B cell (primary cell): ENCODE measurements at regions not wholly inside any gene's neighbourhood (a gene's known extent, or its start where the extent isn't known, plus 50 kb on each side); places are given as distances from the start of the nearest gene placed in this dataset.

Experiments used
- ATAC-seq: fragments of 200-7000 bp; cut with Tn5 transposase; one replicate; pipeline ENCODE4 v1.10.0; 2021; ENCODE audit warnings: low read depth, mild to moderate bottlenecking, moderate number of reproducible peaks, moderate library complexity
- CTCF ChIA-PET: fragments of 350-600 bp; sonication (Branson Sonifier 250); formaldehyde crosslinking; loops from one replicate; lab custom pipeline; 2021; ENCODE audit warnings: antibody characterized with exemption, inconsistent platforms; lab: Charles Lee
- POLR2A ChIA-PET: fragments of 350-600 bp; sonication (Branson Sonifier 250); formaldehyde crosslinking; loops from one replicate; lab custom pipeline; 2021; ENCODE audit warnings: antibody characterized with exemption; lab: Charles Lee
- DNase-seq: peaks from one replicate; pipeline ENCODE4 v3.0.0; 2013
- H2AFZ ChIP-seq: 2 replicates; pipeline ENCODE4 v1.6.1; 2012; ENCODE audit warnings: mild to moderate bottlenecking, low read depth, low read length; ENCODE audit not compliant: insufficient read depth, poor library complexity, severe bottlenecking
- H3K27ac ChIP-seq, 2 donors: 1 replicate in 1 of 2; 2 replicates in 1 of 2; pipeline ENCODE4 v1.5.1; 2012 to 2013; ENCODE audit warnings: low read length in 2 of 2, mild to moderate bottlenecking in 2 of 2, moderate library complexity in 1 of 2
- H3K27me3 ChIP-seq, 4 experiments: fragments of 200-600 bp in 1 of 4; sonication (generic) in 1 of 4; replicated peaks in 1 of 4; 1 replicate in 2 of 4; 2 replicates in 2 of 4; pipeline versions ENCODE4 v1.6.1 to v1.7.0; 2013 to 2016; ENCODE audit warnings: low read length in 3 of 4, mild to moderate bottlenecking in 2 of 4, mixed read lengths in 1 of 4, moderate library complexity in 1 of 4; ENCODE audit not compliant: insufficient read depth in 4 of 4, control insufficient read depth in 3 of 4; ENCODE audit errors: control extremely low read depth in 1 of 4
- H3K36me3 ChIP-seq, 2 experiments: replicated peaks in 1 of 2; 1 replicate in 1 of 2; 2 replicates in 1 of 2; pipeline versions ENCODE4 v1.6.1 to v1.7.1; 2013; ENCODE audit warnings: low read length in 1 of 2; ENCODE audit not compliant: insufficient read depth in 2 of 2, control insufficient read depth in 1 of 2; ENCODE audit errors: control extremely low read depth in 1 of 2, extremely low read depth in 1 of 2
- H3K4me1 ChIP-seq, 2 donors: fragments of 200-600 bp in 1 of 2; sonication (generic) in 1 of 2; 1 replicate in 1 of 2; 2 replicates in 1 of 2; pipeline versions ENCODE4 v1.5.1 to v1.6.1; 2013 to 2017; ENCODE audit warnings: low read length in 2 of 2; ENCODE audit not compliant: control insufficient read depth in 2 of 2, insufficient read depth in 2 of 2
- H3K4me2 ChIP-seq: replicated peaks from 2 replicates; pipeline ENCODE3; 2012; ENCODE audit warnings: mild to moderate bottlenecking, low read depth, low read length; ENCODE audit not compliant: poor library complexity, severe bottlenecking
- H3K4me3 ChIP-seq, 5 experiments: fragments of 200-600 bp in 1 of 5; sonication (generic) in 1 of 5; 1 replicate in 3 of 5; 2 replicates in 2 of 5; pipeline versions ENCODE4 v1.5.1 to v1.7.0; 2011 to 2016; ENCODE audit warnings: low read length in 4 of 5, mild to moderate bottlenecking in 4 of 5, low read depth in 2 of 5, control low read depth in 1 of 5, moderate library complexity in 1 of 5; ENCODE audit not compliant: insufficient read depth in 1 of 5; ENCODE audit errors: control extremely low read depth in 1 of 5, extremely low read depth in 1 of 5
- H3K79me2 ChIP-seq: fragments of 200-600 bp; sonication (generic); one replicate; pipeline ENCODE4 v1.6.0; 2016; ENCODE audit warnings: low read length; ENCODE audit not compliant: control insufficient read depth, insufficient read depth
- H3K9ac ChIP-seq: fragments of 200-600 bp; sonication (generic); 2 replicates; pipeline ENCODE4 v1.6.1; 2017; ENCODE audit warnings: mild to moderate bottlenecking, low read length, moderate library complexity
- H3K9me3 ChIP-seq, 3 donors: one replicate each; pipeline versions ENCODE4 v1.6.1 to v1.7.1; 2013; ENCODE audit warnings: low read length in 2 of 3; ENCODE audit not compliant: control insufficient read depth in 2 of 3, insufficient read depth in 1 of 3; ENCODE audit errors: control extremely low read depth in 1 of 3
- H4K20me1 ChIP-seq: 2 replicates; pipeline ENCODE4 v1.6.0; 2012; ENCODE audit warnings: mild to moderate bottlenecking, low read length; ENCODE audit not compliant: insufficient read depth, control insufficient read depth, poor library complexity, severe bottlenecking
- H3K27ac Mint-ChIP-seq: one replicate; pipeline ENCODE4 v1.8.0; 2021; ENCODE audit warnings: mixed read lengths
- H3K27me3 Mint-ChIP-seq: one replicate; pipeline ENCODE4 v1.8.0; 2021; ENCODE audit warnings: mixed read lengths
- H3K4me1 Mint-ChIP-seq: one replicate; pipeline ENCODE4 v1.8.0; 2021; ENCODE audit warnings: mixed read lengths
- H3K4me3 Mint-ChIP-seq: one replicate; pipeline ENCODE4 v1.8.0; 2021; ENCODE audit warnings: mixed read lengths
- H3K9me3 Mint-ChIP-seq: one replicate; pipeline ENCODE4 v1.8.0; 2022; ENCODE audit warnings: mixed read lengths; ENCODE audit not compliant: insufficient read depth
- EZH2 ChIP-seq: IDR thresholded peaks from 2 replicates; pipeline ENCODE4 v1.6.1; 2012; ENCODE audit warnings: borderline replicate concordance, low read depth, mild to moderate bottlenecking, moderate library complexity, low read length; ENCODE audit not compliant: insufficient read depth, poor library complexity, severe bottlenecking
- WGBS: methylation state at CpG from one replicate; pipeline ENCODE4 v1.1.5; 2013; ENCODE audit warnings: missing lambda C conversion rate; ENCODE audit not compliant: insufficient coverage; 5-methylcytosine and 5-hydroxymethylcytosine counted together
- intact Hi-C: fragments of 100-400 bp; cut with micrococcal nuclease; formaldehyde crosslinking; loops from one replicate; pipeline ENCODE4 v1.10.0; 2022
- TF ChIP-seq, protein P1 (sequence below): fragments of 200-600 bp; IDR thresholded peaks from one replicate; pipeline ENCODE4 v1.8.0; 2022; ENCODE audit warnings: antibody characterized with exemption, mild to moderate bottlenecking

- no peak overlapping the region for H3K4me2 ChIP-seq
- no peak overlapping the region for H3K4me3 Mint-ChIP-seq
- DNase-seq, result no peak
- H3K9me3 Mint-ChIP-seq, result peaks cover 6% of the 10 kb centered on the region
- CTCF ChIA-PET, result no interaction called here
- 100% methylated on average over 1 of the region's 3 CpGs for WGBS
- no peaks in the 10 kb centered on the region for H3K36me3 ChIP-seq
- no peak overlapping the region for H3K27ac Mint-ChIP-seq
- H3K27me3 ChIP-seq, result peaks cover 0 to 6% (median 1%) of the 10 kb centered on the region in 4 experiments
- no peak overlapping the region for H2AFZ ChIP-seq
- intact Hi-C loops, result no loop called here
- peaks cover 25% of the 10 kb centered on the region for H3K27me3 Mint-ChIP-seq
- POLR2A ChIA-PET, result no interaction called here
- H3K79me2 ChIP-seq, result no peaks in the 10 kb centered on the region
- H3K4me3 ChIP-seq, result no peak overlapping the region
- ATAC-seq, result no peak
- no peaks in the 10 kb centered on the region for H3K4me1 ChIP-seq
- peaks cover 0 to 7% (median 1%) of the 10 kb centered on the region in 3 donors for H3K9me3 ChIP-seq
- H3K27ac ChIP-seq, result no peak overlapping the region
- no peak overlapping the region for H3K9ac ChIP-seq
- H4K20me1 ChIP-seq, result no peaks in the 10 kb centered on the region
- no peak for TF ChIP-seq EZH2
- TF ChIP-seq, protein P1, sequence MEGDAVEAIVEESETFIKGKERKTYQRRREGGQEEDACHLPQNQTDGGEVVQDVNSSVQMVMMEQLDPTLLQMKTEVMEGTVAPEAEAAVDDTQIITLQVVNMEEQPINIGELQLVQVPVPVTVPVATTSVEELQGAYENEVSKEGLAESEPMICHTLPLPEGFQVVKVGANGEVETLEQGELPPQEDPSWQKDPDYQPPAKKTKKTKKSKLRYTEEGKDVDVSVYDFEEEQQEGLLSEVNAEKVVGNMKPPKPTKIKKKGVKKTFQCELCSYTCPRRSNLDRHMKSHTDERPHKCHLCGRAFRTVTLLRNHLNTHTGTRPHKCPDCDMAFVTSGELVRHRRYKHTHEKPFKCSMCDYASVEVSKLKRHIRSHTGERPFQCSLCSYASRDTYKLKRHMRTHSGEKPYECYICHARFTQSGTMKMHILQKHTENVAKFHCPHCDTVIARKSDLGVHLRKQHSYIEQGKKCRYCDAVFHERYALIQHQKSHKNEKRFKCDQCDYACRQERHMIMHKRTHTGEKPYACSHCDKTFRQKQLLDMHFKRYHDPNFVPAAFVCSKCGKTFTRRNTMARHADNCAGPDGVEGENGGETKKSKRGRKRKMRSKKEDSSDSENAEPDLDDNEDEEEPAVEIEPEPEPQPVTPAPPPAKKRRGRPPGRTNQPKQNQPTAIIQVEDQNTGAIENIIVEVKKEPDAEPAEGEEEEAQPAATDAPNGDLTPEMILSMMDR, result no peak
- H3K4me1 Mint-ChIP-seq, result no peaks in the 10 kb centered on the region
Observed at GRCh38 chr12:108409481-108409880, 70.4 kb upstream of the CMKLR1 start.

GRCh38 chr12:108403952-108404351 is 64.8 kb upstream of the CMKLR1 start:
- Histone ChIP-seq H3K9me3 (peaks cover 0 to 7% (median 1%) of the 10 kb centered on the region in 3 donors), H3K4me1 (no peaks in the 10 kb centered on the region), H3K4me2 (no peak overlapping the region), H3K4me3 (no peak overlapping the region), H3K36me3 (no peaks in the 10 kb centered on the region), H2AFZ (no peak overlapping the region), H3K27me3 (peaks cover 0 to 12% (median 1%) of the 10 kb centered on the region in 4 experiments), H3K9ac (no peak overlapping the region), H4K20me1 (no peaks in the 10 kb centered on the region), H3K27ac (no peak overlapping the region), H3K79me2 (no peaks in the 10 kb centered on the region)
- DNase-seq (no peak), ATAC-seq (no peak)
- Mint-ChIP-seq H3K27ac (no peak overlapping the region), H3K9me3 (peaks cover 6% of the 10 kb centered on the region), H3K27me3 (peaks cover 20% of the 10 kb centered on the region), H3K4me3 (no peak overlapping the region), H3K4me1 (no peaks in the 10 kb centered on the region)
- TF ChIP-seq, protein P1, result no peak
- no peak for TF ChIP-seq EZH2
- ChIA-PET CTCF (no interaction called here), POLR2A (no interaction called here)
- WGBS, result 35% methylated on average over 2 of the region's 3 CpGs
- intact Hi-C loops, result no loop called here
